SK-N-SH treated with all-trans-retinoic acid at 6 μM for 48 hours (cell line): ENCODE measurements at regions not wholly inside any gene's neighbourhood (a gene's known extent, or its start where the extent isn't known, plus 50 kb on each side); places are given as distances from the start of the nearest gene placed in this dataset.

Source experiments
- ATAC-seq: fragments of 200-7000 bp; cut with Tn5 transposase; 3 replicates; pipeline ENCODE4 v1.9.1; 2020; ENCODE audit warnings: mild to moderate bottlenecking, moderate library complexity
- ARNTL ChIP-seq: fragments of 450-650 bp; formaldehyde crosslinking; IDR thresholded peaks from 2 replicates; pipeline ENCODE4 v1.5.0; 2020; ENCODE audit warnings: low read depth, mild to moderate bottlenecking, moderate library complexity, borderline replicate concordance
- BACH2 ChIP-seq: fragments of 250-450 bp; sonication (Bioruptor Pico); IDR thresholded peaks from 2 replicates; pipeline ENCODE4 v1.9.0; 2021; ENCODE audit warnings: mild to moderate bottlenecking, borderline replicate concordance
- CSDC2 ChIP-seq: fragments of 250-450 bp; sonication (Bioruptor Pico); IDR thresholded peaks from 2 replicates; pipeline ENCODE4 v1.5.0; 2020; ENCODE audit warnings: mild to moderate bottlenecking, moderate library complexity
- ESRRG ChIP-seq: fragments of 250-450 bp; sonication (Bioruptor Pico); IDR thresholded peaks from 2 replicates; pipeline ENCODE4 v1.6.1; 2021; ENCODE audit warnings: mild to moderate bottlenecking
- GLIS3 ChIP-seq: fragments of 250-450 bp; sonication (Bioruptor Pico); IDR thresholded peaks from 2 replicates; pipeline ENCODE4 v1.5.0; 2020; ENCODE audit warnings: mild to moderate bottlenecking, moderate library complexity
- ISL1 ChIP-seq: fragments of 250-450 bp; sonication (Bioruptor Pico); IDR thresholded peaks from 2 replicates; pipeline ENCODE4 v2.1.2; 2022; ENCODE audit warnings: mild to moderate bottlenecking, moderate library complexity
- OSR1 ChIP-seq: fragments of 250-450 bp; sonication (Bioruptor Pico); IDR thresholded peaks from 2 replicates; pipeline ENCODE4 v1.8.0; 2022; ENCODE audit warnings: moderate library complexity, mild to moderate bottlenecking, inconsistent platforms
- PATZ1 ChIP-seq: fragments of 250-450 bp; sonication (Bioruptor Pico); IDR thresholded peaks from 2 replicates; pipeline ENCODE4 v1.8.0; 2020; ENCODE audit warnings: mild to moderate bottlenecking, moderate library complexity, borderline replicate concordance
- POU6F1 ChIP-seq: fragments of 250-450 bp; sonication (Bioruptor Pico); IDR thresholded peaks from 2 replicates; pipeline ENCODE4 v1.8.0; 2021; ENCODE audit warnings: low read depth, mild to moderate bottlenecking, moderate library complexity, borderline replicate concordance
- PPARA ChIP-seq: fragments of 250-450 bp; sonication (Bioruptor Pico); IDR thresholded peaks from 2 replicates; pipeline ENCODE4 v1.5.0; 2020; ENCODE audit warnings: mild to moderate bottlenecking, borderline replicate concordance
- RARB ChIP-seq: fragments of 250-450 bp; sonication (Bioruptor Pico); IDR thresholded peaks from 2 replicates; pipeline ENCODE4 v1.8.0; 2021; ENCODE audit warnings: mild to moderate bottlenecking, moderate library complexity
- SNAI2 ChIP-seq: fragments of 250-450 bp; sonication (Bioruptor Pico); IDR thresholded peaks from 2 replicates; pipeline ENCODE4 v1.5.0; 2020; ENCODE audit warnings: mild to moderate bottlenecking, moderate library complexity
- TCF4 ChIP-seq: fragments of 250-450 bp; sonication (Bioruptor Pico); IDR thresholded peaks from 2 replicates; pipeline ENCODE4 v1.8.0; 2021; ENCODE audit warnings: mild to moderate bottlenecking, moderate library complexity, borderline replicate concordance
- TOX ChIP-seq: fragments of 250-450 bp; sonication (Bioruptor Pico); IDR thresholded peaks from 2 replicates; pipeline ENCODE4 v1.8.0; 2021; ENCODE audit warnings: mild to moderate bottlenecking, moderate library complexity, borderline replicate concordance
- ZC3H10 ChIP-seq: fragments of 250-450 bp; sonication (Bioruptor Pico); IDR thresholded peaks from 2 replicates; pipeline ENCODE4 v1.5.1; 2021; ENCODE audit warnings: mild to moderate bottlenecking, moderate library complexity
- ZFP3 ChIP-seq: fragments of 250-450 bp; sonication (Bioruptor Pico); IDR thresholded peaks from 2 replicates; pipeline ENCODE4 v1.5.0; 2020; ENCODE audit warnings: mild to moderate bottlenecking, moderate library complexity
- ZFP30 ChIP-seq: fragments of 450-650 bp; formaldehyde crosslinking; IDR thresholded peaks from 2 replicates; pipeline ENCODE4 v1.5.0; 2022; ENCODE audit warnings: mild to moderate bottlenecking, moderate library complexity
- ZNF565 ChIP-seq: fragments of 450-650 bp; formaldehyde crosslinking; conservative IDR thresholded peaks from 2 replicates; pipeline ENCODE4 v1.5.0; 2020; ENCODE audit warnings: low read depth, mild to moderate bottlenecking, moderate library complexity
- ZNF70 ChIP-seq: fragments of 450-650 bp; formaldehyde crosslinking; IDR thresholded peaks from 2 replicates; pipeline ENCODE4 v1.5.0; 2020; ENCODE audit warnings: mild to moderate bottlenecking, moderate library complexity
- ZNF8 ChIP-seq: fragments of 450-650 bp; formaldehyde crosslinking; IDR thresholded peaks from 2 replicates; pipeline ENCODE4 v1.5.0; 2020; ENCODE audit warnings: mild to moderate bottlenecking, moderate library complexity
- TF ChIP-seq, protein P1 (sequence below): fragments of 250-450 bp; sonication (Bioruptor Pico); IDR thresholded peaks from 2 replicates; pipeline ENCODE4 v1.5.1; 2020; ENCODE audit warnings: low read depth, mild to moderate bottlenecking, moderate library complexity
- TF ChIP-seq, protein P2 (sequence below): fragments of 250-450 bp; sonication (Bioruptor Pico); IDR thresholded peaks from 2 replicates; pipeline ENCODE4 v1.5.1; 2021; ENCODE audit warnings: mild to moderate bottlenecking, moderate library complexity
- TF ChIP-seq, protein P3 (sequence below): fragments of 250-450 bp; sonication (Bioruptor Pico); IDR thresholded peaks from 2 replicates; pipeline ENCODE4 v1.5.0; 2020; ENCODE audit warnings: mild to moderate bottlenecking, moderate library complexity

- no peak for TF ChIP-seq ESRRG (CRISPR knock-in tag)
- no peak for TF ChIP-seq PPARA
- TF ChIP-seq TOX (CRISPR knock-in tag) = no peak
- ATAC-seq = no peak
Observed at GRCh38 chr16:52647588-52647987, 100.6 kb upstream of the TOX3 start.

GRCh38 chr16:52643006-52643405 is 96.1 kb upstream of the TOX3 start:
- ATAC-seq = no peak
- TF ChIP-seq RARB (CRISPR knock-in tag) (no peak), BACH2 (CRISPR knock-in tag) (no peak), OSR1 (CRISPR knock-in tag) (no peak), ZNF70 (CRISPR knock-in tag) (no peak), ZFP30 (no peak), ZFP3 (no peak), GLIS3 (CRISPR knock-in tag) (no peak), CSDC2 (CRISPR knock-in tag) (no peak), ZC3H10 (CRISPR knock-in tag) (no peak), ZNF8 (no peak), SNAI2 (CRISPR knock-in tag) (no peak), ARNTL (CRISPR knock-in tag) (no peak), PATZ1 (CRISPR knock-in tag) (no peak), POU6F1 (no peak), TOX (CRISPR knock-in tag) (no peak), ISL1 (CRISPR knock-in tag) (no peak), TCF4 (CRISPR knock-in tag) (no peak), ZNF565 (CRISPR knock-in tag) (no peak)
- TF ChIP-seq, protein P1, sequence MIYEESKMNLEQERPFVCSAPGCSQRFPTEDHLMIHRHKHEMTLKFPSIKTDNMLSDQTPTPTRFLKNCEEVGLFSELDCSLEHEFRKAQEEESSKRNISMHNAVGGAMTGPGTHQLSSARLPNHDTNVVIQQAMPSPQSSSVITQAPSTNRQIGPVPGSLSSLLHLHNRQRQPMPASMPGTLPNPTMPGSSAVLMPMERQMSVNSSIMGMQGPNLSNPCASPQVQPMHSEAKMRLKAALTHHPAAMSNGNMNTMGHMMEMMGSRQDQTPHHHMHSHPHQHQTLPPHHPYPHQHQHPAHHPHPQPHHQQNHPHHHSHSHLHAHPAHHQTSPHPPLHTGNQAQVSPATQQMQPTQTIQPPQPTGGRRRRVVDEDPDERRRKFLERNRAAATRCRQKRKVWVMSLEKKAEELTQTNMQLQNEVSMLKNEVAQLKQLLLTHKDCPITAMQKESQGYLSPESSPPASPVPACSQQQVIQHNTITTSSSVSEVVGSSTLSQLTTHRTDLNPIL (CRISPR knock-in tag) = no peak
- TF ChIP-seq, protein P2, sequence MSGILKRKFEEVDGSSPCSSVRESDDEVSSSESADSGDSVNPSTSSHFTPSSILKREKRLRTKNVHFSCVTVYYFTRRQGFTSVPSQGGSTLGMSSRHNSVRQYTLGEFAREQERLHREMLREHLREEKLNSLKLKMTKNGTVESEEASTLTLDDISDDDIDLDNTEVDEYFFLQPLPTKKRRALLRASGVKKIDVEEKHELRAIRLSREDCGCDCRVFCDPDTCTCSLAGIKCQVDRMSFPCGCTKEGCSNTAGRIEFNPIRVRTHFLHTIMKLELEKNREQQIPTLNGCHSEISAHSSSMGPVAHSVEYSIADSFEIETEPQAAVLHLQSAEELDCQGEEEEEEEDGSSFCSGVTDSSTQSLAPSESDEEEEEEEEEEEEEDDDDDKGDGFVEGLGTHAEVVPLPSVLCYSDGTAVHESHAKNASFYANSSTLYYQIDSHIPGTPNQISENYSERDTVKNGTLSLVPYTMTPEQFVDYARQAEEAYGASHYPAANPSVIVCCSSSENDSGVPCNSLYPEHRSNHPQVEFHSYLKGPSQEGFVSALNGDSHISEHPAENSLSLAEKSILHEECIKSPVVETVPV (CRISPR knock-in tag) = no peak

GRCh38 chr16:52634528-52634927 is 87.6 kb upstream of the TOX3 start:
- TF ChIP-seq, protein P3, sequence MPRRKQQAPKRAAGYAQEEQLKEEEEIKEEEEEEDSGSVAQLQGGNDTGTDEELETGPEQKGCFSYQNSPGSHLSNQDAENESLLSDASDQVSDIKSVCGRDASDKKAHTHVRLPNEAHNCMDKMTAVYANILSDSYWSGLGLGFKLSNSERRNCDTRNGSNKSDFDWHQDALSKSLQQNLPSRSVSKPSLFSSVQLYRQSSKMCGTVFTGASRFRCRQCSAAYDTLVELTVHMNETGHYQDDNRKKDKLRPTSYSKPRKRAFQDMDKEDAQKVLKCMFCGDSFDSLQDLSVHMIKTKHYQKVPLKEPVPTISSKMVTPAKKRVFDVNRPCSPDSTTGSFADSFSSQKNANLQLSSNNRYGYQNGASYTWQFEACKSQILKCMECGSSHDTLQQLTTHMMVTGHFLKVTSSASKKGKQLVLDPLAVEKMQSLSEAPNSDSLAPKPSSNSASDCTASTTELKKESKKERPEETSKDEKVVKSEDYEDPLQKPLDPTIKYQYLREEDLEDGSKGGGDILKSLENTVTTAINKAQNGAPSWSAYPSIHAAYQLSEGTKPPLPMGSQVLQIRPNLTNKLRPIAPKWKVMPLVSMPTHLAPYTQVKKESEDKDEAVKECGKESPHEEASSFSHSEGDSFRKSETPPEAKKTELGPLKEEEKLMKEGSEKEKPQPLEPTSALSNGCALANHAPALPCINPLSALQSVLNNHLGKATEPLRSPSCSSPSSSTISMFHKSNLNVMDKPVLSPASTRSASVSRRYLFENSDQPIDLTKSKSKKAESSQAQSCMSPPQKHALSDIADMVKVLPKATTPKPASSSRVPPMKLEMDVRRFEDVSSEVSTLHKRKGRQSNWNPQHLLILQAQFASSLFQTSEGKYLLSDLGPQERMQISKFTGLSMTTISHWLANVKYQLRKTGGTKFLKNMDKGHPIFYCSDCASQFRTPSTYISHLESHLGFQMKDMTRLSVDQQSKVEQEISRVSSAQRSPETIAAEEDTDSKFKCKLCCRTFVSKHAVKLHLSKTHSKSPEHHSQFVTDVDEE (CRISPR knock-in tag) = no peak
- TF ChIP-seq ESRRG (CRISPR knock-in tag) (no peak), ISL1 (CRISPR knock-in tag) (no peak), ZNF70 (CRISPR knock-in tag) (no peak), PATZ1 (CRISPR knock-in tag) (no peak), TOX (CRISPR knock-in tag) (no peak), TCF4 (CRISPR knock-in tag) (no peak), ZNF8 (no peak), RARB (CRISPR knock-in tag) (no peak), ZFP3 (no peak), OSR1 (CRISPR knock-in tag) (no peak)
- TF ChIP-seq, protein P1 (CRISPR knock-in tag) = no peak
- TF ChIP-seq, all 23 proteins: peak for 0

More at GRCh38 chr16:52634528-52634927, 87.6 kb upstream of the TOX3 start:
- ATAC-seq = no peak
